GM18868 (cell line): ENCODE measurements at regions not wholly inside any gene's neighbourhood (a gene's known extent, or its start where the extent isn't known, plus 50 kb on each side); places are given as distances from the start of the nearest gene placed in this dataset.
"Not testable (repeated sequence)": the region's sequence is repeated elsewhere in the genome, so short reads cannot be mapped to it uniquely, and the experiment has no call there.

Experiments
- ATAC-seq: cut with Tn5 transposase; IDR thresholded peaks from one replicate; pipeline ENCODE4 v1.9.1; 2021; ENCODE audit warnings: mild to moderate bottlenecking, moderate library complexity; ENCODE audit not compliant: unreplicated experiment

DNA sequence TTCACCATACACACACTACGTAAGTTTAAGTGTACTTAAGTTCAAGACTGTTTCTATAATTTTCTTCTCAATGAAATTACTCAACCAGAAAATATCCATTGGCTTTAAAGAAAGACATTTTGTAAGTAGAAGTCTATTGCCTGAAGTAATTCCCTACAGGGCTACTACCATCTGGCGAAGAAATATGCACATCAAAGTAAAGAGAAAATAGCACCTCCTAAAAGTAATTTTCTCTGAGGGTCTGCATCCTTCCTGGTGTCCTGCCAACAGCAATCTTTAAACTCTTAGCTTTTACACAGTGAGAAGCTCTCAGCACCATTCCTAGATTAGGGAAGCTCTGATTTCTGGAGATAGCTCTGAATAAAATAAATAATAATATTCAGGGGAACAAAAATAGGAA, 498.5 kb upstream of the TYRP1 start:
- ATAC-seq: no peak

DNA sequence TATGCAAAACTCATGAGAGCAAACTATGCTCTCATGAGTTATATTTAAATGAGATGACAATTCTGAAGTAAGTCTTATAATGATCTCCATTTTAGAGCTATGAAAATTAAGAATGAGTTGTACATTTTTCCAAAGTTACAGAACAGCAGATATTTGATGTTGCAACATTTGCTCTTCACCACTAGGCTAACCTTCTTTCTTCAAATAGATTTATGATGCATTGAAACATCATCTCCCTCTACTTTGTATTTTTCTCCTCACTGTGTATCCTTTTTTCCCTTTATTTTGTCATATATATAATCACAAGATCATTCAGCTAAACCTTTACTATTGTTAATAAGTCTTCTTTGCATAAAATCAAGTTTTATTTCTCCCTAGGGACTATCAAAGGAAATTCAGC, 497.7 kb upstream of the TYRP1 start:
- no peak for ATAC-seq

DNA sequence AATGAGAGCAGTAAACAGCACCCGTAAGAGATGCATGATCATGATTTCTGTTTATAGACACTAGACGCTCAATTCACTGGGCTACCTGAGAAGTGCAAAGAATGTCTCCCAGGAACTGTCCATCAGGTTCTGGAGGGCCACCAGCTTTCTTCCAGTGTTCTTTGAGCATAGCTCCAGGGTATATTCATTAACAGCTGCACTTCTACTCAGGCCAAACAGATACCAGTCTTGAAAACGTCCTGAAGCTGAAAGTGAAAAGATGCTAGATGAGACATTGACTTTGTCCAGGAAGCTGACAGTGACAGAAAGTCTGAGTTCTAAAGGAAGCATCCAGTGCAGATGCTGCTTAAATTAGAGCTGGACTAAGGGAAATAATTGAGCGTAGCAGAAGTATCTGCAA, 488.7 kb upstream of the TYRP1 start:
- ATAC-seq: no peak

DNA sequence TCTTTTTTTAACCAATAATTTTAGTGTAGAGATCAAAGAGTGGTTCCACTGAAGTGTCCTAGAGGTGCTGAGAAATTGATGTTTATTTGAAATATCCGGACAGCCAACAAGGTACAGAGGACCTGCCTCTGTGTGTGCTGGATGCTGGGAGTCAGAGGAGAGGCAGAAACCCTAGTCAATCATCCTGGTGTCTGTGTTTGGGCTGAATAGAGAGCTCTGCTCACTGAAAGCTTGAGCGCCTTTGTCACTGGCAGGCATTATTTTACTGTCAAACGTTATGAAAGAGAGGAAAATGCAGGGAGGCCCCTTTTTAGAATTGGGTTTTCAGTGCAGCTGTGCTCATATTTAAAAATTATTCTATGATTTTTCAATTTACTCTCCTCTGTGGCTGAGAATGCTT, 480.3 kb upstream of the TYRP1 start:
- no peak for ATAC-seq

DNA sequence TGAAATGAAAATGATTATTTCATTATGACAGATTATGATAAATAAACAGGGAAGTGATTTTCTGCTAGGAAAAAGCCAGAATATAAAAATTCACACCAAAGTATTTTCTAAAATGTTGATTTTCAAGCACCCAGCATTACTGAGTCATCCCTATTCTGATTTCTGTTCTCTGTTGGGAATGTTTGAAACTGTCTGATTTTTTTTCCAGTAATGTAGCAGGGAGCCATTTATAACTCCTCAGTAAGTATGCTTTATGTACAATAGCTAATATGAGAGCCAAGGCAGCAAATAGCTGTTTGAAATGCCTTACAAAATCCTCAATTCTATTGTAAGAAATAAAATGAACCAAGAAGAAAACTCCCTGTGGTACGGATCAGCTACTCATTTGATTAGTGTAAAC, 471.7 kb upstream of the TYRP1 start:
- no peak for ATAC-seq

DNA sequence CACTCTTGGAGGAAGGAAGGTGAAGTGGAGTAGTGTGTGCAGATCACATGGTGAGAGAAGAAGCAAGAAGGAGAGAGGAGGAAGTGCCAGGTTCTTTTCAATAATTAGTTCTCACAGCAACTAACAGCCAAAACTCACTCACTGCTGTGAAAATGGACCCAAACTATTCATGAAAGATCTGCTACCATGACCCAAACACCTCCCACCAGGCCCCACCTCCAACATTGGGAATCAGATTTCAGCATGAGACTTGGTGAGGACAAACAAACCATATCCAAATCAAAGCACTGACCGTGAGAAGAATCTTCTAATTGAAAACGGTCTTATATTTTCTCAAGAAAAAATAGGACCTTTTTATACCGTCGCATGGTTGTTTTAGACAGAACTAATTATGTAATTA, 468.7 kb upstream of the TYRP1 start:
- ATAC-seq: no peak

DNA sequence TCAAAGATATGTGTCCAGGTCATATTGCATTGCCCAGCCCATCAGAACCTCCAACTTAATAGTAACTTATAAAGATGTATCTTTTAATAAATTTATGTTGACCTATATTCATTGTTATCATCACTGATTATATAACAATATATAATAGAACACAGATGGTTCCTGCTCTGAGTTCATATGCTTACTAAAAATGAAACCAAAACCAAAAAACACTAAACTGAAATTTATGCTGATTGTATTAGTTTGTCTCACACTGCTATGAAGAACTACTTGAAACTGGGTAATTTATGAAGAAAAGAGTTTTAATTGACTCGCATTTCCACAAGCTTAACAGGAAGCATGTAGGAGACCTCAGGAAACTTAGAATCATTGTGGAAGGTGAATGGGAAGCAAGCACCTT, 462.5 kb upstream of the TYRP1 start:
- peak; percentile 87 for ATAC-seq

DNA sequence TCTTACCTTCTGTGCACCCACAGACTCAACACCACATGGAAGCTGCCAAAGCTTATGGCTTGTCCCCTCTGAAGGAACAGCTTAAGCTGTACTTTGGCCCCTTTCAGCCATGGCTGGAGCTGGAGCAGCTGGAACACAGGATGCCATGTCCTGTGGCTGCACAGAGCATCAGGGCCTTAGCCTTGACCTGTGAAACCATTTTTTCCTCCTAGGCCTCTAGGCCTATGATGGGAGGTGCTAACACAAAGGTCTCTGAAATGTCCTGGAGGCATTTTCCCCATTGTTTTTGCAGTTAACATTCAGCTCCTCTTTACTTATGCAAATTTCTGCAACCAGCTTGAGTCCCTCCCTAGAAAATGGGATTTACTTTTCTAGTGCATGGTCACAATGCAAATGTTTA, 461.4 kb upstream of the TYRP1 start:
- no peak for ATAC-seq

DNA sequence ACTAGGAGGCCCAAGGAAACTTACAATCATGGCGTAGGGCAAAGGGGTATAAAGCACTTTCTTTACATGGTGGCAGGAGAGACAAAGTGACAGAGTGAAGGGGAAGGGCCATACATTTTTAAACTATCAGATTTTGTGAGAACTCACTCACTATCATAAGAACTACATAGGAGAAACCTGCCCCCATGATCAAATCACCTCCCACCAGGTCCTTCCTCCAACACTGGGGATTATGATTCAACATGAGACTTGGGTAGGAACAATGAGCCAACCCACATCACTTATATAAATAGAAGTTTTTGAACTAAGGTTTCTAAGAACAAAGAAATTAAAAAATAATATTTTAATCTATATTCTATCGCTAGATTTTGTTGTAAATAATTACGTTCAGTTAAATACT, 460.3 kb upstream of the TYRP1 start:
- ATAC-seq: no peak

DNA sequence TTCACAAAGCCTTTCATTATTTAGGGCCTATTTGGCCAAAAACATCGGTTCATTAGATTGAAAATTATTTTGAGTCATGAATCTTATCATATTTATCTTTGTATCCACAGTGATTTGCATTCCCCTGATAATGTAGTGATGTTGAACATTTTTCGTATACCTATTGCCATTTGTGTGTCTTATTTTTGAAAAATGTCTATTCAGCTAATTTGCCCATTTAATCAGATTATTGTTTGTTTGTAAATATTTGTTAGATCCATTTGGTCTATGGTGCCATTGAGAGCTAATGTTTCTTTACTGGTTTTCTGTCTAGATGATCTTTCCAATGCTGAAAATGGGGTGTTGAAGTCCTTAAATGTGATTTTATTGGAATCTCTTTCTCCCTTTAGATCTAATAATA, 439.2 kb upstream of the TYRP1 start:
- ATAC-seq: no peak

DNA sequence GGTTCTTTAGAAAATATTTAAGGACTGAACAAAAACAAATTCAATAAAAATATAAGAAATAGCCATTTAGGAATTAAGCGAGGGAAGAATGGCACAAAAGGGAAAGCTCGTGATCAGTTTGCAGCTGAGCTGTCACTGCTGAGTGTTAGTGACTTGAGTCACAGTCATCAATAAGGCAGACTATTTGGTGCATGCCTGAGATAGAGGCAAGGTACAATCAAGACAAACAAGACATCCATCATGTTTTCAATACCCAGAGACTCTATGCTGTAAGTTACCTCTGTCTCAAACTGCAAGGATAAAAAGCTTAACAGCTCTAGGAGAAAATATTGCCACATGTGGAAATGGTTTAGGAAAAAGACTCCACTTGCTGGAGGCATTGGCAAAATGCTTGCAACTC, 426.4 kb upstream of the TYRP1 start:
- ATAC-seq: no peak

DNA sequence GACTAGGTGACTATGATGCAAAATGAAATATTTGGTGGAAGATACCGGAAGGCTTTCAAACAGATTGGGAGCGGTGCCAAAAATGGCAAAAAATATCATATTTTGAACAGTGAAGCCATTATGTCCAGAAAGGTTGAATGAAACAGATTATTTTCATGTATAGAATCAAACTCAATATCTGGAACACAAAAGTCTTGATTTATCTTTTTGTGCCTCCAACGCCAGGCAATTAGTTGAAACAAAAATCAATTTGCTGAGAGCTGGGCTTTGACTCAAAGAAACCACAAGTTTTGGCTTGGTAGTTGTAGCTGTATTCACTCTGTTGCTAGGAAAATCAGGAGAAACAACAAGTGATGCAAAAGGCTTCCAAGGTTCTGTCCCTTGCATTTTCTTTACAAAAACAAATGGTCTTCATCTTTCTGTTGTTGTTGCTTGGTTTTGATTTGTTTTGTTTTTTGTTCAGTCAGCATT, 421.7 kb upstream of the TYRP1 start:
- ATAC-seq: no peak

DNA sequence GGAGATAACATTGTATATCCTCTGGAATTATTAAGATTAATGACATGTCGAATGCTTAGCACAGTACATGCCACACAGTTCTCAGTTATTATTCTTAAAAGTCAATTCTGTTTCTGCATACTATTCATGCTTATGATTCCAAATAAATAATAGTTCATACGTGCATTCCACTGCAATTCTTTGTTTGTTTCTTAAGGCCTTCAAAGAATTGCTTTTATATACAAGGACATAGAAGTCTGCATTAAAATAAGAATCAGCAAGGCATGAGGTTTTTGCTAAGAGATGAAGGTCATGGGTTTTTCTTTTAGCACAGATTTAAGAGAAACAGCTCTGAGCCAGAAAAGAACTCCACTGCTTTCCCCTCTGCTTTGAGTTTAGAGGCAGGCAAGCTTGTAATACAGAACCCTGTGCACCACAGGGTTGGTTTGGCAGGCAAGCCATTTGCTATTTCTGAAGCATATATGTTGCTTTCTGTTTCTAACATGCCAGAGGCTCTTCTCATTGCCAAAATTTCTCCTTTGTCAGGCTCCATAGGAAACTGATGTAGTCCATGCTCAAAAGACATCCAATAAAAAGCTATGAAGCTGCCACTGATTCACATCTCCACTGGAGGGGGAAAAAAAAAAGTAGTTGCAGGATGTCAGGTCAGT, 420.6 kb upstream of the TYRP1 start:
- no peak for ATAC-seq

DNA sequence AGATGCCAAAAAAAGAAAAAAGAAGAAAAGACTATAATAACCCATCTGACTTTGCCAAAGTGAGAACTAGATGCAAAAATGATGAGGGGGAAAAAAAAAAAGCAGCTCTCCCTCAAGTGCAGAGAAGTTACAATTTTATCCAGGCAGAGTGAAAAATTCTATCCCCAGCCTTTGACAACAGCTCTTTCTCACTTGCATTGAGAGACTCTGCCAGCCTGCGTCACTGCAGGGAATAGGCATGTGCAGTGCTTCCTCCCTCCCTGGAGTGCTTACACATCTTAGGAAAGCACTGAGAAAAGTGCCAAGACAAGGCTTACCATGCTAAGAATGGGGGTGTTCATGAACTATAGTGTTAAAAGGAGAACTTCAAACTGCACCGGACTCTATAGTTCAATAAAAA, 418.6 kb upstream of the TYRP1 start:
- no peak for ATAC-seq

DNA sequence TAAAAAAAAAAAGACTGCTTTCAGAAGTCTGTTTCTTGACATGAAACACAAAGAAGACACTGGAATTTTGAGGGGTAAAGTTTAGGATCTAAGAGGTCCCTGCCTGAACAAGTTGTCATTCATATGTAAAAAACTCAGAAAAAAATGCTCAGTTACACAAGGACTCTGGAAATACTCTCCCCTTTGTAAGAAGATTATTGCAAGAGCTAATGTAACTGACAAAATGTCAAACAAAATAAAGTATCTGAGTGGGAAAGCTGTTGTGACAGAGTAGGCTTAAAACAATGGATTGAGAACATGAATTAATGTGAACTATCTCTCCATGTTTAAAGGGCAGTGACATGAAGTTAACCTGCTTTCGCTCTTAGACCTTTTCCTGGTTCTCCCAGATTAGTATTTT, 416.7 kb upstream of the TYRP1 start:
- no peak for ATAC-seq

DNA sequence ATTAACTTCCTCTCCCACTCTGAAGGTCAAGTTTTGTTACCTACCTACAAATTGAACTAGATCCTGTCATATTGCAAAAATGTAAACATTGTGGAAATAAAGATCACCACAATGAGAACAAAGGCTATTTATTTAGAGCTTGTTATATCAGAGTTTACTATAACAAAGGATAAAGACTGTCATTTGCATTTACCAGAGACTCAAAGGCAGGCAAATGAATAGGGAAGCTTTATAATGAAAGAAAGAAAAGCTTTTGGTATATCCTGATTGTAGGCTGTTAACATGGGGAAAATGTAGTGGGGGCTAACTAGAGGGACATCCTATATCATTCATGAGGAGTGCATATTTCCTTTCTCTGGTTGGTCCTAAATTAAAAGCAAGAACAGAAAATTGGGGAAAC, 403.5 kb upstream of the TYRP1 start:
- no peak for ATAC-seq

DNA sequence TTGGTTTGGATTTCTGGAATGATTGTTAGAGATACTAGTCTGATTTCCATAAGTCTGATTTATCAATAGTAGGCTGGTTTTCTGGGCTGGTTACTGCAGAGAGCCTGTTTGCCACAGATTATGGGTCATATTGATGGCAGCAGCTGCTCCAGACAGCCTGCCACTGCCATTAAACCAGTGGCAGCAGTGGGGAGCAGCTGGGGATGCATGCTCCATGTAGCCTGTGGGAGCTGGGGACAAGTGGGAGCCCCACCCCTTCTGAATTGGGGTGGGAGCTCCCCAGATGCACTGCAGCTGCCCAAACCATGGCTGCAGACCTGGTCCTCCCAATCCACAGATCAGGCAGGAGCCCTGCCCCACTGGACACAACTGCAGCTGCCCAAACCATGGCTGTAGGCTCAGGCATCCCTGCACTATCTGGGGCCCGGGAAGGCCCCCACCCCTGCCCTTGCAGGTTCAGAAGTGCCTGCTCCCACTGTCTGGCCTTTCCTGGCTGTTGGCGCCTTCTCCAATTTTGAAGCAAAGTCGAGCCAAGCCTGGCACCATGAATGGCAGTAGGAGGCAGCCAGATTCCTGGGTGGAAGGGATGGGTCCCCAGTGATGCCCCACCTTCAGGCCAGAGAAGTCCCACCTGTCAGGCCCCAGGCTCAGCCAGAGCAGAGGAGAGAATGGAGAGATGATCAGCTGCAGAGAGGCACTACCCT, 402.9 kb upstream of the TYRP1 start:
- ATAC-seq: no peak

DNA sequence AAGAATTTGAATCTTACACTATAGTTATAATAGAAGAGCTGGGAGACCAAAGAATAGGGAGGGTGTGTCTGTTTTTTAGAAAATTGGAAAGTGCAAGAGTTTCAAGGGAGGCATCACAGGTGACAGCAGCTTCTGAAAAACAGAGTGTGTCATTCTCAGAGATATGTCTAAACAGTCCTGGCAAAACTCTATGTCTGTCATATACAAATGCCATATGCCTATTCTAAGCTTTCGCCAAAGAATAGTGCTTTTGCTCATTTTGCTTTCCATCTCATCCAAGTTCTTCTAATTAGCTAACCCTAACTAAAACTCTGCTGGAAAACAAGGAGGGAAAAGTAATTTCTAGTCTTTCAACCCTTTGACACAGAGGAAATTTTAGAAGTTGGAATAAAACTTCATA, 388.0 kb upstream of the TYRP1 start:
- ATAC-seq: no peak

DNA sequence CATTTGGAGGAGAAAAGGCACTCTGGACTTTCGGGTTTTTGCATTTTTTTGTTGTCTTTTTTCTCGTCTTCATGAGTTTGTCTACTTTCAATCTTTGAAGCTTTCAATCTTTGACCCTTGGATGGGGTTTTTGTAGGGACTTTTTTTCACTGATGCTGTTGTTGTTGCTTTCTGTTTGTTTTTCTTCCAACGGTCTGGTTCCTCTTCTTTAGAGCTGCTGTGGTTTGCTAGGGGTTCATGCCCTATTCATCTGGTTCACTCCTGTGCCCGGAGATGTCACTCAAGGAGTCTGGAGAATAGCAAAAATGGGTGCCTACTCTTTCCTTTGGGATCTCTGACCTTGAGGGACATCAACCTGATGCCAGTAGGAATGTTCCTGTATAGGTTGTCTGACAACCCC, 378.6 kb upstream of the TYRP1 start:
- ATAC-seq: peak; percentile 89

DNA sequence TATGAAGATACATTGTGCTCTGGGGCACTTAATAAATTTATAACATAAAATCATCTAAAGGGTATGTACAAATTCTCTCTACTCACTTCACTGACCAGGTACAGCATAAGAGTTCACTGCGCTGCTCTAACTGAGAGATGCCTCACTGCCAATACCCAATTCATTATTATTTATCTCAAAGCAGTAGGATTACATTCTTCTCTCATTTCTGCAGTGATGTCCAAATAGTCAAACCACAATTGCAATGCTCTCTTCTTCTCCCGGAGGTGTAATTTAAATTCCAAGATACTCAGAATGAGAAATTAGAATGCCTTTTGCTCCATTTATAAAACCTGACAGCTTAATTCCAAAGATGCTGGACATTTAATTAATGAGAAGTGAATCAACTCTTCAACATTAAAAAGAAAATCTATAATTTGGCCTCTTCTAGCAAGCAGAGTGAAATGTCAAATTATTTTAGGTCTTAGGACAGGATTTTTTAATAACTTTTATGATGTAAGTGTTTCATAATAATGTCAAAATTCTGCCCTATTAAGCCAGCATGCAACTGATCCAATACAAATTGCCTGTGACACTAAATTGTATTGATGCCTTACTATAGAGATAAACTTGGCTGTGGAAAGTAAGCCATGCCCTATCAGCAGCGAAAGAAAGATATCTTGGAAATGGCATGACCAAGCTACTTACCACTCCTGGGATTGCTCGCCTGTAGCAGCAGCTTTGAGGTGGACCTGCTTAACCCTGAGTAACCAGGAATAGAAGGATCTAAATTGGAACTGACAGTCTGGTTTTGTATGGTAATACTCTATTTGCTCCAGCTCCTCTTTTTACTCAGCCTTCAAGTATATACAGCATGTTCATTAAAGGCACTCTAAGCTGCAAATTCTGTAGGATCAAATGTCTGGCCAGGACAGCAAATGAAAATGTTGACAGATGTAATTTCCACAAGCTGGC, 374.2 kb upstream of the TYRP1 start:
- no peak for ATAC-seq

DNA sequence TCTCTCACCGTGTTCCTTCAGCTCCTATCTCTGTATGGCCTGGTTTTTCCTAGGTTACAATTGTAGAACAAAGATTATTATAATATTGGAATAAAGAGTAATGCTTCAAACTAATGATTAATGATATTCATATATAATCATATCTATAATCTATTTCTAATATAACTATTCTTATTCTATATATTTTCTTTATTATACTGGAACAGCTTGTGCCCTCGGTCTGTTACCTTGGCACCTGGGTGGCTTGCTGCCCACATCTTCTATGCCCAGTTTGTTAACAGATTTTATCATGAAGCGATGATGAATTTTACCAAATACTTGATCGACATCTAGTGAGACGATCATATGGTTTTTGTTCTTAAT, 363.6 kb upstream of the TYRP1 start:
- no peak for ATAC-seq

DNA sequence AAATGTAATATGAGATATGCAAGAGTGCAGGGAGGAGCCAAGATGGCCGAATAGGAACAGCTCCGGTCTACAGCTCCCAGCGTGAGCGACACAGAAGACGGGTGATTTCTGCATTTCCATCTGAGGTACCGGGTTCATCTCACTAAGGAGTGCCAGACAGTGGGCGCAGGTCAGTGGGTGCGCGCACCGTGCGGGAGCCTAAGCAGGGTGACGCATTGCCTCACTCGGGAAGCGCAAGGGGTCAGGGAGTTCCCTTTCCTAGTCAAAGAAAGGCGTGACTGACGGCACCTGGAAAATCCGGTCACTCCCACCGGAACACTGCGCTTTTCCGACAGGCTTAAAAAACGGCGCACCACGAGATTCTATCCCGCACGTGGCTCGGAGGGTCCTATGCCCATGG, 359.2 kb upstream of the TYRP1 start:
- not testable (repeated sequence) for ATAC-seq
